ENCODE measurements at regions not wholly inside any gene's neighbourhood (a gene's known extent, or its start where the extent isn't known, plus 50 kb on each side); places are given as distances from the start of the nearest gene placed in this dataset.
A peak's percentile ranks its signal among the peaks of the same experiment; 100 is the strongest.

DNA sequence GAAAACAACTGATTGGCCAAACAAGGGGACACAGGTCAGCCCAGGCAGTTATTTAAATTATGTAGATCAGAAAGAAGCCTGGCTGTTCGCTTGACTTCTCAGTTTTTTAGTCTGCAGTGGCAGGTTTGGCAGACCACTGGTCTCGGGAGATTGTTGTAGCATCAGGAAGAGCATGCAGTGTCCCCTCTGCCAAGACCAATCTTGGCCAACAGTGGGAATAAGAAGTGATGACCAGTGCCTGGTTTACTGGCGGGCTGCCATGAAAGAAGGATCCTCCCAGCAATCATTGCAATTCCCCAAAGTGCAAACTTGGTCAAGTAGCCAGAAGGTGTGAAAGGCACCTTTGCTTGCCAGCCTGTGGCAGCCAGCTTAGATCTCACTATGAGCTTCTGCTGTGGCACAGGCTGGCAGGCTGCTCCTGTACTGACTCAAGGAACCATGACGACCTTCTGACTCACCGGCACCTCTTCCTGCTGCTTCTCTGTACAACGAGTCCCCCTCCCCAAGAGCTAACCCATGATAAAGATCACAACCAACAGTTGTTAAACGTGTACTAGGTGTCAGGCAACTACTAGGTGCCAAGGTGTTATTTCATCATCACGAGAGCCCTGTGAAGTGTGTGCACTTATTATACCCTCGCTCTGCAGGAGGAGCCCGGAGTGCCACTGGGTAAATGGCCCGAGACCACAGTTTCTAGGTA lies 76.8 kb upstream of the DUSP22 start:
- no peak for DNase-seq (ENCODE audit: low read depth, low spot score)
- intact Hi-C loops (cut with micrococcal nuclease) = no loop called here
- RAD21 ChIA-PET (ENCODE audit: low non-redundant PET in 1 of 2, low total read pairs in 2 of 2, uncharacterized antibody in 2 of 2, unreplicated experiment in 2 of 2) = no interaction called here

DNA sequence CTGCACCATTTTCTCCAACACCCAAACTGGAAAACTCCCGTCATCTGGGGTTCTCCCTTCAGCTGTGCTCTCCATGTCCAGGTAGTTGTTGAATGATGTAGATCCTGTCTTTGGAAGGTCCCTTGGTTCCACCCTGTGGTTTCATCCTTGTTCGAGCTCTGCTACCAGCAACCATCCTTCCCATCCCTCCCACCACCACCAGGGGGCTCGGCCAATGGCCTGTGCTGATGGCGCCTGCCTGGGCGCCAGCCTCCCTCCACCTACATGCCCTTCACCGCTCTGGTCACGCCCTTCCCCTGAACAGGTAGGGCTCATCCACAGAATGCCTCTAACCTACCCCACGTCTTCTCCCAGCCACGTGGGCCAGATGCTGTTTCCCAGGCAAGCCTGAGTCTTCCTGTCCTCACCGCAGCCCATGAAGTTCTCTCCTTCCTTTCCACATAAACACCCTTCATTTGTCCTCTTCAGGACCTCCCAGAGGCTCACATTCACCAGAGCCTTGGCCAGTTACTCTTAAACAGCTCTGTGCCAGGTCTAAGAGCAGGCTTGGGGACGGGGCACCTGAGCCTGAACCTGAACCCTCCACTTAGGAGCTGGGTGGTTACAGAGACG lies 75.1 kb upstream of the DUSP22 start:
- ATAC-seq = peak; percentile 95
- RAD21 ChIA-PET (ENCODE audit: low non-redundant PET in 1 of 2, low total read pairs in 2 of 2, uncharacterized antibody in 2 of 2, unreplicated experiment in 2 of 2) = no interaction called here

More for the DNA sequence above, 76.8 kb upstream of the DUSP22 start:
- H3K9ac ChIP-seq (ENCODE audit: low read length) = no peak overlapping the region
- H3K9me2 ChIP-seq (ENCODE audit: insufficient read depth) = no peaks in the 10 kb centered on the region
- H3K9me3 ChIP-seq (ENCODE audit: control insufficient read depth in 1 of 2, insufficient read depth in 1 of 2, low read depth in 1 of 2, low read length in 2 of 2) = peaks cover 0 to 4% of the 10 kb centered on the region in 2 experiments; a peak in 1 of 4 replicates
- no peaks in the 10 kb centered on the region; a peak in 1 of 4 replicates for H3K4me1 ChIP-seq (ENCODE audit: control insufficient read depth in 1 of 2, insufficient read depth in 2 of 2, low read length in 2 of 2)
- H2AFZ ChIP-seq (ENCODE audit: low read depth, low read length, poor library complexity, severe bottlenecking) = no peak overlapping the region
- H3K27ac ChIP-seq (ENCODE audit: low read depth, low read length) = no peak overlapping the region
- H3K36me3 ChIP-seq (ENCODE audit: control insufficient read depth in 1 of 2, insufficient read depth in 2 of 2, low read length in 2 of 2) = no peaks in the 10 kb centered on the region
- ATAC-seq = no peak
- ChIA-PET POLR2A (no interaction called here), CTCF (interaction anchor here (2.0 to 2.8 kb wide), 2 partner anchors 10 to 193 kb away, joined by 5 to 10 read pairs; no protein-coding TSS in a partner anchor)
- H3K79me2 ChIP-seq (ENCODE audit: insufficient read depth, low read length) = no peaks in the 10 kb centered on the region
- no peaks in the 10 kb centered on the region for H4K20me1 ChIP-seq (ENCODE audit: insufficient read depth)
- no TSS peak for BruUV-seq (replicated peaks)
- 0 out of 2 replicates have a peak, but pooled peaks have one; percentile 8 for TF ChIP-seq FOSL1 (IDR thresholded peaks at IDR 0.05; ENCODE audit: low read depth)
- TF ChIP-seq JUND (IDR thresholded peaks at IDR 0.05) = no peak
- H3K4me2 ChIP-seq (ENCODE audit: low read length) = no peak overlapping the region
- peaks cover 16% of the 10 kb centered on the region for H3K27me3 ChIP-seq (ENCODE audit: insufficient read depth, low read length)
- H3K4me3 ChIP-seq (replicated peaks in 1 of 2; ENCODE audit: low read depth in 1 of 2, low read length in 2 of 2) = no peak overlapping the region

More for the DNA sequence above, 75.1 kb upstream of the DUSP22 start:
- intact Hi-C loops (cut with micrococcal nuclease) = no loop called here
- no peaks in the 10 kb centered on the region for H3K9me2 ChIP-seq (ENCODE audit: insufficient read depth)
- no peak for TF ChIP-seq SRF (IDR thresholded peaks at IDR 0.05; ENCODE audit: low read depth)
- TF ChIP-seq, protein P1, sequence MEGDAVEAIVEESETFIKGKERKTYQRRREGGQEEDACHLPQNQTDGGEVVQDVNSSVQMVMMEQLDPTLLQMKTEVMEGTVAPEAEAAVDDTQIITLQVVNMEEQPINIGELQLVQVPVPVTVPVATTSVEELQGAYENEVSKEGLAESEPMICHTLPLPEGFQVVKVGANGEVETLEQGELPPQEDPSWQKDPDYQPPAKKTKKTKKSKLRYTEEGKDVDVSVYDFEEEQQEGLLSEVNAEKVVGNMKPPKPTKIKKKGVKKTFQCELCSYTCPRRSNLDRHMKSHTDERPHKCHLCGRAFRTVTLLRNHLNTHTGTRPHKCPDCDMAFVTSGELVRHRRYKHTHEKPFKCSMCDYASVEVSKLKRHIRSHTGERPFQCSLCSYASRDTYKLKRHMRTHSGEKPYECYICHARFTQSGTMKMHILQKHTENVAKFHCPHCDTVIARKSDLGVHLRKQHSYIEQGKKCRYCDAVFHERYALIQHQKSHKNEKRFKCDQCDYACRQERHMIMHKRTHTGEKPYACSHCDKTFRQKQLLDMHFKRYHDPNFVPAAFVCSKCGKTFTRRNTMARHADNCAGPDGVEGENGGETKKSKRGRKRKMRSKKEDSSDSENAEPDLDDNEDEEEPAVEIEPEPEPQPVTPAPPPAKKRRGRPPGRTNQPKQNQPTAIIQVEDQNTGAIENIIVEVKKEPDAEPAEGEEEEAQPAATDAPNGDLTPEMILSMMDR (IDR thresholded peaks at IDR 0.05 in 2 of 3, conservative IDR thresholded peaks at IDR 0.05 in 1 of 3; ENCODE audit: borderline replicate concordance in 1 of 3, insufficient read depth in 1 of 3, low read depth in 2 of 3, low read length in 2 of 3) = peak; percentile 48 to 80 (median 73); a peak in 5 of 6 replicates
- no peak for TF ChIP-seq CBX3 (IDR thresholded peaks at IDR 0.05; ENCODE audit: low read depth)
- TF ChIP-seq, protein P2, sequence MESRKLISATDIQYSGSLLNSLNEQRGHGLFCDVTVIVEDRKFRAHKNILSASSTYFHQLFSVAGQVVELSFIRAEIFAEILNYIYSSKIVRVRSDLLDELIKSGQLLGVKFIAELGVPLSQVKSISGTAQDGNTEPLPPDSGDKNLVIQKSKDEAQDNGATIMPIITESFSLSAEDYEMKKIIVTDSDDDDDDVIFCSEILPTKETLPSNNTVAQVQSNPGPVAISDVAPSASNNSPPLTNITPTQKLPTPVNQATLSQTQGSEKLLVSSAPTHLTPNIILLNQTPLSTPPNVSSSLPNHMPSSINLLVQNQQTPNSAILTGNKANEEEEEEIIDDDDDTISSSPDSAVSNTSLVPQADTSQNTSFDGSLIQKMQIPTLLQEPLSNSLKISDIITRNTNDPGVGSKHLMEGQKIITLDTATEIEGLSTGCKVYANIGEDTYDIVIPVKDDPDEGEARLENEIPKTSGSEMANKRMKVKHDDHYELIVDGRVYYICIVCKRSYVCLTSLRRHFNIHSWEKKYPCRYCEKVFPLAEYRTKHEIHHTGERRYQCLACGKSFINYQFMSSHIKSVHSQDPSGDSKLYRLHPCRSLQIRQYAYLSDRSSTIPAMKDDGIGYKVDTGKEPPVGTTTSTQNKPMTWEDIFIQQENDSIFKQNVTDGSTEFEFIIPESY (IDR thresholded peaks at IDR 0.05; ENCODE audit: extremely low read depth, insufficient replicate concordance, low read length) = no peak
- TF ChIP-seq YY1 (IDR thresholded peaks at IDR 0.05; ENCODE audit: extremely low read depth, insufficient replicate concordance, low read depth, low read length) = no peak
- no peak for TF ChIP-seq POLR2AphosphoS5 (IDR thresholded peaks at IDR 0.05; ENCODE audit: low read depth, low read length)
- TF ChIP-seq EZH2 (IDR thresholded peaks at IDR 0.05) = no peak
- no peak for TF ChIP-seq EGR1 (IDR thresholded peaks at IDR 0.05; ENCODE audit: low read depth)
- TF ChIP-seq, protein P3, sequence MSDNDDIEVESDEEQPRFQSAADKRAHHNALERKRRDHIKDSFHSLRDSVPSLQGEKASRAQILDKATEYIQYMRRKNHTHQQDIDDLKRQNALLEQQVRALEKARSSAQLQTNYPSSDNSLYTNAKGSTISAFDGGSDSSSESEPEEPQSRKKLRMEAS (IDR thresholded peaks at IDR 0.05) = no peak
- peak; percentile 43 for TF ChIP-seq RAD21 (IDR thresholded peaks at IDR 0.05; ENCODE audit: low read depth)
- no peak for TF ChIP-seq EZH2phosphoT487 (IDR thresholded peaks at IDR 0.05; ENCODE audit: borderline replicate concordance)
- H3K9ac ChIP-seq (ENCODE audit: low read length) = no peak overlapping the region
- H3K36me3 ChIP-seq (ENCODE audit: control insufficient read depth in 1 of 2, insufficient read depth in 2 of 2, low read length in 2 of 2) = no peaks in the 10 kb centered on the region
- ChIA-PET POLR2A (no interaction called here), CTCF (interaction anchor here (2.0 to 2.8 kb wide), 2 partner anchors 9 to 192 kb away, joined by 5 to 10 read pairs; no protein-coding TSS in a partner anchor)
- no peak overlapping the region for H2AFZ ChIP-seq (ENCODE audit: low read depth, low read length, poor library complexity, severe bottlenecking)
- peak; percentile 18 for DNase-seq (ENCODE audit: low read depth, low spot score)
- H3K4me1 ChIP-seq (ENCODE audit: control insufficient read depth in 1 of 2, insufficient read depth in 2 of 2, low read length in 2 of 2) = no peaks in the 10 kb centered on the region; a peak in 1 of 4 replicates
- H3K27ac ChIP-seq (ENCODE audit: low read depth, low read length) = no peak overlapping the region
- H3K27me3 ChIP-seq (ENCODE audit: insufficient read depth, low read length) = peaks cover 5% of the 10 kb centered on the region; the same call in 1 of the 2 replicates
- H3K4me3 ChIP-seq (replicated peaks in 1 of 2; ENCODE audit: low read depth in 1 of 2, low read length in 2 of 2) = no peak overlapping the region
- no TSS peak for BruUV-seq (replicated peaks)
- H3K9me3 ChIP-seq (ENCODE audit: control insufficient read depth in 1 of 2, insufficient read depth in 1 of 2, low read depth in 1 of 2, low read length in 2 of 2) = peaks cover 0 to 4% of the 10 kb centered on the region in 2 experiments; a peak in 1 of 4 replicates
- H3K4me2 ChIP-seq (ENCODE audit: low read length) = no peak overlapping the region
- no peaks in the 10 kb centered on the region for H3K79me2 ChIP-seq (ENCODE audit: insufficient read depth, low read length)
- H4K20me1 ChIP-seq (ENCODE audit: insufficient read depth) = no peaks in the 10 kb centered on the region

All from HCT116 (cell line).